ENCODE measurements at regions not wholly inside any gene's neighbourhood (a gene's known extent, or its start where the extent isn't known, plus 50 kb on each side); places are given as distances from the start of the nearest gene placed in this dataset.
"Not testable (repeated sequence)": the region's sequence is repeated elsewhere in the genome, so short reads cannot be mapped to it uniquely, and the experiment has no call there.

DNA sequence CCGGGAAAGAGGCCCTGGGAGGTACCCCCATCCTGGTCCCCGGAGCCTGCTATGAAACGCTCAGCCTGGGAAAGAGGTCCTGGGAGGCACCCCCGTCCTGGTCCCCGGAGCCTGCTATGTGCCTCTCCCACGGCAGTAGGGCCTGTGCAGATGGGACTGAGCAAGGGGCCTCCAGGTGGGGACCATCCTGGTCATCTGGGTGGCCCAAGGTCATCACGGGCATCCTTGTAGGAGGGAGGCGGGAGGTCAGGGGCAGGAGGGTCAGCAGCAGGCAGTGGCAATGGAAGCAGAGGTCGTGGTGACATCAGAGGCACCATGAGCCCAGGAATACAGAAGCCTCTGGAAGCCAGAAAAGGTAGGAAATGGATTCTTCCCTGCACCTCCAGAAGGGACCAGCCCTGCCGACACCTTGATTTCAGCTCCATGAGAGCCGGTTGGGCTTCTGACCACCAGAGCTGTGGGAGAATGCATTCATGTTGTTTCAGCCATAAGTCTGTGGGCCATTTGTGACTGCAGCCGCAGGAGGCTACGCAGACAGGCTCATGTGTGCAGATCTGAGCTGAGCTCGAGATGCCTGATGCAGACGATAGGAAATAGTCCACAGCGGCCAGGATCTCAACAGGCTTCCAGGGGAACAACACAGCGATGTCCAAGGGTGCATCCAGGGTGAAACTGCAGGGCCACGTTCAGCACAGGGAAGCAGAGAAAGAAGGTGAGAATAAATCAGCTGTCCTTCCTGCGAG, 190.7 kb downstream of the LAT start:
- POLR2A ChIA-PET; CTCF ChIA-PET; DNase-seq (ENCODE audit: extremely low spot score): not testable (repeated sequence)

- CTCF ChIA-PET; DNase-seq (ENCODE audit: extremely low spot score); POLR2A ChIA-PET: not testable (repeated sequence)
These were observed 188.8 kb downstream of the LAT start for GRCh38 chr16:29173371-29174305.

DNA sequence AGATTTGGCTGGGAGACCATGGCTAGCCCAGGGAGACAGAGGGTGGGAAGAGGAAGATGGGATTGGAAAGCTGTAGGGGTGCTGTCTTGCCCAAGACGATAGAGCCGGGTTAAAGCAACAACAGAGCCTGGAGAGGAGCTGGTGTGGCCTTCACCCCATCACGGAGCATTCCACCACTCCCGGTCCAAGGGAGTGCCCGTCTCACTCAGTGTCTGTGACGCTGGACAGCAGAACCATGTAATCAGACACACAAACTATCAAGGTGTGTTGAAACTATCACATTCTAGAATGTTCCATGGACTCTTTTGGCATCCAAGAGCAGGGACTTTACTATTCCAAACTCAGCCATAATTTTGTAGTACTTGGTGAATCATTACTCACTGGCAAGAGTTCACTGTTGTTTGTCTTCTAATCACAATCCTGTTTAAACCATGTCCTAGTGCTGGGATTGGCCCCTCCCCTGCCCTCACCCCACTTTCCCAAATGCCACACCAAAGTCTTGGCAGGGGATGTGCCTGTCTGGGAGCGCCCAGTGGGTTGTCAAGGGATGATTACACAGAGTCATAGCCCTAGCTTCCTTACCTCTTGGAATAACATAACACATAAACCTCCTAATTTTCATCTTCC, 187.4 kb downstream of the LAT start:
- CTCF ChIA-PET; POLR2A ChIA-PET; DNase-seq (ENCODE audit: extremely low spot score): not testable (repeated sequence)

DNA sequence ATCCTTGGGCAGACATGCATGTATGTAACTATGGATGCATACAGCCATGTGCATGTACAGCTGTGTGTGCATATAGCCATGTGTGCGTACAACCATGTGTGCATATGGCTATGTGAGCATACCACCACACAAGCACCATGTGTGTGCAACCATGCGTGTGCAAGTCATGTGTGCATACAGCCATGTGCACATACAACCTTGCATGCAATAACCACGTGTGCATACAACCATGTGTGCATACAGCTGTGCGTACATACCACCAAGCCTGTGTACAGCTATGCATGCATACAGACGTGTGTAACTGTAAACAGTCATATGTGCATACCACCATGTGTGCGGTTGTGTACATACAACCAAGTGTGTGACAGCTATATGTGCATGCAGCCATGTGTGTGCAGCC, 186.4 kb downstream of the LAT start:
- CTCF ChIA-PET; DNase-seq (ENCODE audit: extremely low spot score); POLR2A ChIA-PET: not testable (repeated sequence)

DNA sequence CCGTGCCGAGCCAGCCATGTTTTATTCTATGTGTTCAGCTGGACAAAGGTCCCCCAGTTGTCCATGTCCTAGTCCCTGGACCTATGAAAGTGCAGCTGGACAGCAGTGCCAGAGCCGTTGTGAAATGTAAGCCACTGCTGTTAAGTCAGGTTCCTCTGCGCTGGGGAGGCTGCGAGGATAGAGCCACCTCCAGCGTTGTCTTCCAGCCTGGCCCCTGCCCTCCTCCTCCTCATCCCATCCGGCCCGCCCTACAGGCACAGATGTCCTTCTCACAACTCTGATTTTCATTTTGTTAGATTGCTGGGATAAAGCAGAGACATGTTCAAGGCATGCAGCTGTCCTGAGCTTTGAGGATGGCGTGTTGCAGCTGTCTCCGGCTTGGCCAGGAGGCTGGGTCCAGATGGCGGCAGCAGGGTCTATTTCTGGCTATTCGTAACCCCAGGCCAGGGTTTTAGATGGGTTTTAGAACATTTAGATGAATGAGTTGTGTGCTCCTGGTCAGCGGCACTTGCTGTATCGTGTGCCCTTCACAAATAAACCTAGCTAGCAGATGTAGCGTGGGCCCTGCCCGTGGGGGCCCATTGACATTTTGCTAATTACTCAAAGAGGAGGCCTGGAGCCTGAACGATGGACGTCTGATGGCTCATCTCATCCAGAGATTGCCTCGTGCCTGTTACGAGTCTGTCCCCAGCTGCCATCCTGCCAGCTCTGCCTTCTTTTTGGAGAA, 185.7 kb downstream of the LAT start:
- DNase-seq (ENCODE audit: extremely low spot score); CTCF ChIA-PET; POLR2A ChIA-PET: not testable (repeated sequence)

DNA sequence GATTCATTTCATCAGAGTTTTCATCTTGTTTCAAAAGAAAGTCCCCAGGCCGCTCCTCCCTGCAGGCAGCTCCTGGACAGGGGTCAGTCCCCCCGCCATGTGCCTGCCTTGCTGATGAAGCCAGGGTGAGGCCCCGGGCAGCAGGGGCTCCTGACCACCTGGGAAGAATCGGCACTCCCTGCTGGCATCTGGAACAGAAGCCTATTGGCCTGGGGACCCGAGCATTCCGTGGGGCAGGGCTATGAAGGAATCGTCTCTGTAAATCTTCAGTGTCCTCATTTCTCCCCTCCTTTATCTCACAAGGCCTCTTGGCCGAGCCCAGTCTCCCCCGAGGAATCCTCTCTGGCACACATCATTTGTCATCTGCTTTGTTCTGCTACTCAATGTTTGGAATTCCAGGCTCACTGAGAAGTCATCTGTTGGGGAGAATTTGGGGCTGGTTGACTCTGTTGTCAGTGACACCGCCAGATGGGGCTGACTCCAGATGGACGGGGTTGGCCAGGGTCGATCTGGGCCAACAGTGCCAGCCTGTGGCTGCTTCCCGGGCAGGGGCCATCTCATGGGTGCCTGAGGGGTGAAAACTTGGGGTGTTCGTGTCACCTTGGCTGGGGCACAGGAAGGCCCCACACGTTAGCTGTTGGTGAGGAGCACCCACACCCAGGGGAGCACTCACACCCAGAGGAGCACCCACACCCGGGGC, 184.6 kb downstream of the LAT start:
- CTCF ChIA-PET; POLR2A ChIA-PET; DNase-seq (ENCODE audit: extremely low spot score): not testable (repeated sequence)

GRCh38 chr16:29168515-29169259, 183.8 kb downstream of the LAT start:
- CTCF ChIA-PET; POLR2A ChIA-PET; DNase-seq (ENCODE audit: extremely low spot score): not testable (repeated sequence)

DNA sequence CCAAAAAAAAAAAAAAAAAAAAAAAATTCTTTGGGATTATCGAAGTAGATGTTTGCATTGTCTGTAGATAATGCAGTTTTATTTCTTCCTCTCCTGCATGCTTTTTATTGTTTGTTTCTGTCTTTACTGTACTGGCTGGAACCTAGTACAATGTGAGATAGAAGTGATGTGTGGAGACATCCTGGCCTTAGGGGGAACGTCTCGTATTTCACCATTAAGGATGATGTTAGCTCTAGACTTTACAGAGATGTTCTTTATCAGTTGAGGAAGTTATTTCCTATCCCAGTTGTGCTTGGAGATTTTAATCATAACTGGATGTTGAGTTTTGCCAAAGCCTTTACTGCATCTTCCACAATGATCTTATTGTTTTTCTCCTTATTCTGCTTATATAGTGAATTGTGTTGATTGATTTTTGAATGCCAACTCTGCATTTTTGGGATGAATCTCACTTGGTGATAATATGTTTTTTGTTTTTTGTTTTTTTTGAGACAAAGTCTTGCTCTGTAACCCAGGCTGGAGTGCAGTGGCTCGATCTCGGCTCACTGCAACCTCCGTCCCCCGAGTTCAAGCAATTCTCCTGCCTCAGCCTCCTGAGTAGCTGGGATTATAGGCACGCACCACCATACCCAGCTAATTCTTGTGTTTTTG, 179.7 kb downstream of the LAT start:
- POLR2A ChIA-PET; DNase-seq (ENCODE audit: extremely low spot score); CTCF ChIA-PET: not testable (repeated sequence)

DNA sequence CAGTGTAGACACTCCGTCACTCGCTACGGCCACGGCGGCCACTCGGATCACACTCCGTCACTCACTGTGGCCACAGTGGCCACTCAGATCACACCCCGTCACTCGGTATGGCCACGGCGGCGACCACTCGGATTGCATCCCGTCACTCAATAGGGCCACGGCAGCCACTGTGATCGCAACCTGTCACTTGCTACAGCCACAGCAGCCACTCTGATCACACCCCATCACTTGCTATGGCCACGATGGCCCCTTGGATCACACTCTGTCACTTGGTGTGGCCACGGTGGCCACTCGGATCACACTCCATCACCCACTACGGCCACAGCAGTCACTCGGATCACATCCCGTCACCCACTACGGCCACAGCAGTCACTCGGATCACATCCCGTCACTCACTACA, 175.3 kb downstream of the LAT start:
- POLR2A ChIA-PET; CTCF ChIA-PET; DNase-seq (ENCODE audit: extremely low spot score): not testable (repeated sequence)

GRCh38 chr16:29159603-29160002, 174.8 kb downstream of the LAT start:
- POLR2A ChIA-PET; CTCF ChIA-PET; DNase-seq (ENCODE audit: extremely low spot score): not testable (repeated sequence)

- CTCF ChIA-PET, result no interaction called here
- POLR2A ChIA-PET, result no interaction called here
- DNase-seq (ENCODE audit: extremely low spot score), result no peak
- no peak for TF ChIP-seq CTCF (IDR thresholded peaks at IDR 0.05; ENCODE audit: control extremely low read depth, extremely low read depth, low read depth, missing control alignments)
These were observed 173.9 kb downstream of the LAT start for GRCh38 chr16:29158785-29159184.

GRCh38 chr16:29158031-29158784, 173.4 kb downstream of the LAT start:
- POLR2A ChIA-PET; DNase-seq (ENCODE audit: extremely low spot score); CTCF ChIA-PET: not testable (repeated sequence)

GRCh38 chr16:29157051-29157923, 172.4 kb downstream of the LAT start:
- POLR2A ChIA-PET; CTCF ChIA-PET; DNase-seq (ENCODE audit: extremely low spot score): not testable (repeated sequence)

All from GM10248 (cell line).